Astrocyte (in vitro differentiated cells and primary cell): ENCODE measurements at regions not wholly inside any gene's neighbourhood (a gene's known extent, or its start where the extent isn't known, plus 50 kb on each side); places are given as distances from the start of the nearest gene placed in this dataset.

ENCODE experiments used
- DNase-seq: peaks from one replicate; pipeline ENCODE4 v3.0.0-alpha.2; 2010; ENCODE audit warnings: low read depth
- FAIRE-seq: peaks from 2 replicates; lab custom pipeline; 2011; peaks lifted over from hg19 to GRCh38; lab: Jason Lieb, UNC
- H2AFZ ChIP-seq: 2 replicates; pipeline ENCODE4 v1.6.0; 2012; ENCODE audit warnings: low read depth, low read length, inconsistent platforms
- H3K27ac ChIP-seq: 2 replicates; pipeline ENCODE4 v1.5.1; 2011; ENCODE audit warnings: low read depth, low read length, inconsistent platforms
- H3K27me3 ChIP-seq: 2 replicates; pipeline ENCODE4 v1.6.0; 2011; ENCODE audit warnings: low read length, inconsistent platforms; ENCODE audit not compliant: insufficient read depth
- H3K36me3 ChIP-seq: 2 replicates; pipeline ENCODE4 v1.5.1; 2011; ENCODE audit warnings: low read length, inconsistent platforms; ENCODE audit not compliant: insufficient read depth
- H3K4me1 ChIP-seq: 2 replicates; pipeline ENCODE4 v1.5.1; 2011; ENCODE audit warnings: low read length, inconsistent platforms; ENCODE audit not compliant: insufficient read depth
- H3K4me2 ChIP-seq: 2 replicates; pipeline ENCODE4 v1.6.0; 2012; ENCODE audit warnings: low read length, inconsistent platforms
- H3K4me3 ChIP-seq: 2 replicates; pipeline ENCODE4 v1.5.1; 2011; ENCODE audit warnings: low read depth, mild to moderate bottlenecking, low read length, inconsistent platforms; ENCODE audit not compliant: insufficient read depth
- H3K79me2 ChIP-seq: 2 replicates; pipeline ENCODE4 v1.6.0; 2012; ENCODE audit warnings: mild to moderate bottlenecking, low read length, inconsistent platforms; ENCODE audit not compliant: insufficient read depth
- H3K9ac ChIP-seq: 2 replicates; pipeline ENCODE4 v1.6.0; 2012; ENCODE audit warnings: mild to moderate bottlenecking, low read length, inconsistent platforms
- H3K9me3 ChIP-seq: 2 replicates; pipeline ENCODE4 v1.5.1; 2012; ENCODE audit warnings: low read depth, mild to moderate bottlenecking, low read length, inconsistent platforms; ENCODE audit not compliant: insufficient read depth
- H4K20me1 ChIP-seq: 2 replicates; pipeline ENCODE4 v1.6.0; 2012; ENCODE audit warnings: low read length, inconsistent platforms; ENCODE audit not compliant: insufficient read depth
- H3K27ac Mint-ChIP-seq: one replicate; pipeline ENCODE4 v1.8.0; 2021; ENCODE audit warnings: mild to moderate bottlenecking, mixed read lengths; ENCODE audit not compliant: unreplicated experiment
- H3K27me3 Mint-ChIP-seq: one replicate; pipeline ENCODE4 v1.8.0; 2021; ENCODE audit warnings: low read depth, mixed read lengths; ENCODE audit not compliant: unreplicated experiment
- H3K36me3 Mint-ChIP-seq: one replicate; pipeline ENCODE4 v1.8.0; 2021; ENCODE audit warnings: low read depth, mixed read lengths; ENCODE audit not compliant: unreplicated experiment
- H3K4me1 Mint-ChIP-seq: one replicate; pipeline ENCODE4 v1.8.0; 2021; ENCODE audit warnings: low read depth, mixed read lengths; ENCODE audit not compliant: unreplicated experiment
- H3K4me3 Mint-ChIP-seq: one replicate; pipeline ENCODE4 v1.8.0; 2021; ENCODE audit warnings: mild to moderate bottlenecking, moderate library complexity, mixed read lengths; ENCODE audit not compliant: unreplicated experiment
- H3K9me3 Mint-ChIP-seq: one replicate; pipeline ENCODE4 v1.8.0; 2021; ENCODE audit warnings: mild to moderate bottlenecking, mixed read lengths; ENCODE audit not compliant: unreplicated experiment
- CTCF ChIP-seq: IDR thresholded peaks from 2 replicates; pipeline ENCODE4 v1.5.1; 2011; ENCODE audit warnings: low read depth, mild to moderate bottlenecking, inconsistent platforms, low read length, moderate library complexity; ENCODE audit not compliant: insufficient read depth
- EZH2 ChIP-seq: IDR thresholded peaks from 2 replicates; pipeline ENCODE4 v1.6.1; 2012; ENCODE audit warnings: mild to moderate bottlenecking, low read length, inconsistent platforms; ENCODE audit not compliant: insufficient read depth

- H3K36me3 ChIP-seq: no peaks in the 10 kb centered on the region
- H3K4me3 Mint-ChIP-seq: no peak overlapping the region
- H3K27me3 Mint-ChIP-seq: no peaks in the 10 kb centered on the region
- DNase-seq (no peak), FAIRE-seq (no peak)
- H3K4me2 ChIP-seq: no peak overlapping the region
- H4K20me1 ChIP-seq: no peaks in the 10 kb centered on the region
- H2AFZ ChIP-seq: no peak overlapping the region
- H3K4me3 ChIP-seq: no peak overlapping the region
- H3K4me1 ChIP-seq: no peaks in the 10 kb centered on the region
- H3K9ac ChIP-seq: no peak overlapping the region
- H3K9me3 Mint-ChIP-seq: peaks cover 8% of the 10 kb centered on the region
- no peaks in the 10 kb centered on the region for H3K4me1 Mint-ChIP-seq
- H3K27me3 ChIP-seq: no peaks in the 10 kb centered on the region
- H3K36me3 Mint-ChIP-seq: no peaks in the 10 kb centered on the region
- H3K79me2 ChIP-seq: no peaks in the 10 kb centered on the region
- H3K27ac Mint-ChIP-seq: no peak overlapping the region
- no peaks in the 10 kb centered on the region for H3K9me3 ChIP-seq
- H3K27ac ChIP-seq: no peak overlapping the region
- TF ChIP-seq CTCF (no peak), EZH2 (no peak)
These were observed 118.2 kb upstream of the KITLG start for GRCh38 chr12:88698471-88698870.

- no peak overlapping the region for H3K4me3 Mint-ChIP-seq
- H3K9me3 ChIP-seq: no peaks in the 10 kb centered on the region
These were observed 113.7 kb upstream of the KITLG start for GRCh38 chr12:88693837-88694445.

More at GRCh38 chr12:88693837-88694445, 113.7 kb upstream of the KITLG start:
- H3K9me3 Mint-ChIP-seq: peaks cover 8% of the 10 kb centered on the region
- Histone ChIP-seq H3K4me3 (no peak overlapping the region), H4K20me1 (no peaks in the 10 kb centered on the region), H3K36me3 (no peaks in the 10 kb centered on the region), H3K79me2 (no peaks in the 10 kb centered on the region), H2AFZ (no peak overlapping the region), H3K27ac (no peak overlapping the region), H3K9ac (no peak overlapping the region), H3K4me1 (no peaks in the 10 kb centered on the region), H3K27me3 (no peaks in the 10 kb centered on the region), H3K4me2 (no peak overlapping the region)
- DNase-seq: no peak
- no peak for FAIRE-seq
- TF ChIP-seq EZH2 (no peak), CTCF (no peak)
- H3K4me1 Mint-ChIP-seq: no peaks in the 10 kb centered on the region
- H3K36me3 Mint-ChIP-seq: no peaks in the 10 kb centered on the region
- H3K27me3 Mint-ChIP-seq: no peaks in the 10 kb centered on the region
- H3K27ac Mint-ChIP-seq: no peak overlapping the region
